ENCODE measurements at regions not wholly inside any gene's neighbourhood (a gene's known extent, or its start where the extent isn't known, plus 50 kb on each side); places are given as distances from the start of the nearest gene placed in this dataset.

- TF ChIP-seq CTCF (IDR thresholded peaks at IDR 0.05; ENCODE audit: insufficient read depth, low read depth, low read length) (no peak), EZH2 (IDR thresholded peaks at IDR 0.05; ENCODE audit: insufficient read depth, low read length) (no peak)
Observed at GRCh38 chr4:29113960-29114359, 1606.2 kb upstream of the PCDH7 start.

All from astrocyte (in vitro differentiated cells and primary cell).